SU-DHL-6 (cell line): ENCODE measurements at regions not wholly inside any gene's neighbourhood (a gene's known extent, or its start where the extent isn't known, plus 50 kb on each side); places are given as distances from the start of the nearest gene placed in this dataset.

ENCODE experiments used
- EZH2phosphoT487 ChIP-seq: fragments of 200-600 bp; sonication (generic), shearing (Covaris generic); conservative IDR thresholded peaks from 2 replicates; pipeline ENCODE4 v1.6.1; 2018; ENCODE audit warnings: mild to moderate bottlenecking, antibody characterized with exemption, low read length, moderate library complexity, mixed read lengths
- TF ChIP-seq, protein P1 (sequence below): fragments of 200-600 bp; sonication (generic); IDR thresholded peaks from one replicate; pipeline ENCODE4 v1.5.1; 2017; ENCODE audit warnings: antibody characterized with exemption, mild to moderate bottlenecking, low read length, moderate library complexity; ENCODE audit not compliant: insufficient read depth, poor library complexity, severe bottlenecking

DNA sequence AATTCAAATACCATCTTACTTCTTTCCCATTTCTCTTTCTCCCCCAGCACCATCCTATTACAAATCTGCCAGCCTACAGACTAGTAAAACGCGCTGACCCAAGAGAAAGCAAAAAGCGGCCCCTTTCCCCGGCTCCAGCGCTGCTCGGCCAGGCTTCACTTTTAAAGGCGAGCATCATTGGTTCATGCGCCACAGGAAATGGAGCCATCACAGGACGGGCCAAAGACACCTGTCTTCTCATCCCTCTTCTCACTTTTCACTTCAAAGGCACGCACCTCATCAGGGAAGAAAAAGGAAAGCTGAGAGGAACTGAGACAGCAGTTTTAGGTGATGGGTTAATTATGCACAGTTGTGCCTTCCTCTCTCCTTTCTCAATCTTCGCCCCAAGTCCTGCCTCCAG lies 664.2 kb upstream of the USP24 start:
- TF ChIP-seq, protein P1, sequence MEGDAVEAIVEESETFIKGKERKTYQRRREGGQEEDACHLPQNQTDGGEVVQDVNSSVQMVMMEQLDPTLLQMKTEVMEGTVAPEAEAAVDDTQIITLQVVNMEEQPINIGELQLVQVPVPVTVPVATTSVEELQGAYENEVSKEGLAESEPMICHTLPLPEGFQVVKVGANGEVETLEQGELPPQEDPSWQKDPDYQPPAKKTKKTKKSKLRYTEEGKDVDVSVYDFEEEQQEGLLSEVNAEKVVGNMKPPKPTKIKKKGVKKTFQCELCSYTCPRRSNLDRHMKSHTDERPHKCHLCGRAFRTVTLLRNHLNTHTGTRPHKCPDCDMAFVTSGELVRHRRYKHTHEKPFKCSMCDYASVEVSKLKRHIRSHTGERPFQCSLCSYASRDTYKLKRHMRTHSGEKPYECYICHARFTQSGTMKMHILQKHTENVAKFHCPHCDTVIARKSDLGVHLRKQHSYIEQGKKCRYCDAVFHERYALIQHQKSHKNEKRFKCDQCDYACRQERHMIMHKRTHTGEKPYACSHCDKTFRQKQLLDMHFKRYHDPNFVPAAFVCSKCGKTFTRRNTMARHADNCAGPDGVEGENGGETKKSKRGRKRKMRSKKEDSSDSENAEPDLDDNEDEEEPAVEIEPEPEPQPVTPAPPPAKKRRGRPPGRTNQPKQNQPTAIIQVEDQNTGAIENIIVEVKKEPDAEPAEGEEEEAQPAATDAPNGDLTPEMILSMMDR: no peak
- TF ChIP-seq EZH2phosphoT487: no peak
